GM12891 (cell line): ENCODE measurements at regions not wholly inside any gene's neighbourhood (a gene's known extent, or its start where the extent isn't known, plus 50 kb on each side); places are given as distances from the start of the nearest gene placed in this dataset.

Experiments used
- PAX5 ChIP-seq: IDR thresholded peaks from 2 replicates; pipeline ENCODE4 v1.6.1; 2011; ENCODE audit warnings: low read length, moderate library complexity, mild to moderate bottlenecking; ENCODE audit not compliant: insufficient read depth, severe bottlenecking
- POLR2A ChIP-seq: IDR thresholded peaks from 2 replicates; pipeline ENCODE4 v1.6.1; 2011; ENCODE audit warnings: low read depth, low read length, control low read depth
- POLR2AphosphoS5 ChIP-seq: IDR thresholded peaks from 2 replicates; pipeline ENCODE4 v1.6.1; 2011; ENCODE audit warnings: low read depth, low read length, control low read depth
- POU2F2 ChIP-seq: IDR thresholded peaks from 2 replicates; pipeline ENCODE4 v1.6.1; 2011; ENCODE audit warnings: low read depth, mild to moderate bottlenecking, control low read depth, low read length, moderate library complexity
- SPI1 ChIP-seq: IDR thresholded peaks from 2 replicates; pipeline ENCODE4 v1.6.1; 2011; ENCODE audit warnings: low read depth, low read length, control low read depth
- TAF1 ChIP-seq: IDR thresholded peaks from 2 replicates; pipeline ENCODE4 v1.6.1; 2011; ENCODE audit warnings: low read depth, low read length, control low read depth

DNA sequence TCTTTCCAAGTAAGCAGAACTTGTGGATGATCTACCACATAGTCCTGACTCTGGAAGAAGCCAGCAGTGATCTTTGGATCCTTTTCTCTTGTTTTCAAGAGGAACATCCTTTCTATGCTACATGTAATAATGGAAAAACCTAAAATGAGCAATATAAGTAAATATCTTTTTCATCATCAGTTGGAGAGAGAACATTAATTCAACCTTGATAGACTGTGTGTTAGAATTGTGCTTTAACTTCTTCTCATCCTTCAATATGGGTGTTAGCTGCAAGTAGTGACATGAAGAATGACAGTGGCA, 65.6 kb upstream of the IFNGR1 start:
- TF ChIP-seq TAF1 (no peak), POLR2A (no peak), POLR2AphosphoS5 (no peak), POU2F2 (no peak), SPI1 (no peak), PAX5 (no peak)
